ENCODE measurements at regions not wholly inside any gene's neighbourhood (a gene's known extent, or its start where the extent isn't known, plus 50 kb on each side); places are given as distances from the start of the nearest gene placed in this dataset.

GRCh38 chr2:106704798-106705197 lies 181.2 kb downstream of the ST6GAL2 start:
- no peaks in the 10 kb centered on the region for H4K20me1 ChIP-seq (ENCODE audit: insufficient read depth)
- no peak overlapping the region for H3K4me2 ChIP-seq
- TF ChIP-seq, protein P1, sequence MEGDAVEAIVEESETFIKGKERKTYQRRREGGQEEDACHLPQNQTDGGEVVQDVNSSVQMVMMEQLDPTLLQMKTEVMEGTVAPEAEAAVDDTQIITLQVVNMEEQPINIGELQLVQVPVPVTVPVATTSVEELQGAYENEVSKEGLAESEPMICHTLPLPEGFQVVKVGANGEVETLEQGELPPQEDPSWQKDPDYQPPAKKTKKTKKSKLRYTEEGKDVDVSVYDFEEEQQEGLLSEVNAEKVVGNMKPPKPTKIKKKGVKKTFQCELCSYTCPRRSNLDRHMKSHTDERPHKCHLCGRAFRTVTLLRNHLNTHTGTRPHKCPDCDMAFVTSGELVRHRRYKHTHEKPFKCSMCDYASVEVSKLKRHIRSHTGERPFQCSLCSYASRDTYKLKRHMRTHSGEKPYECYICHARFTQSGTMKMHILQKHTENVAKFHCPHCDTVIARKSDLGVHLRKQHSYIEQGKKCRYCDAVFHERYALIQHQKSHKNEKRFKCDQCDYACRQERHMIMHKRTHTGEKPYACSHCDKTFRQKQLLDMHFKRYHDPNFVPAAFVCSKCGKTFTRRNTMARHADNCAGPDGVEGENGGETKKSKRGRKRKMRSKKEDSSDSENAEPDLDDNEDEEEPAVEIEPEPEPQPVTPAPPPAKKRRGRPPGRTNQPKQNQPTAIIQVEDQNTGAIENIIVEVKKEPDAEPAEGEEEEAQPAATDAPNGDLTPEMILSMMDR (conservative IDR thresholded peaks at IDR 0.05; ENCODE audit: low read depth, low read length): no peak
- no peak overlapping the region for H3K9ac ChIP-seq
- no peaks in the 10 kb centered on the region for H3K27me3 ChIP-seq (ENCODE audit: insufficient read depth, low read depth)
- no peak overlapping the region for H3K27ac ChIP-seq
- no peak overlapping the region for H3K4me3 ChIP-seq (IDR thresholded peaks at IDR 0.05; ENCODE audit: insufficient read depth, low read depth, low read length)
- no peaks in the 10 kb centered on the region for H3K36me3 ChIP-seq (ENCODE audit: insufficient read depth)
- no peak overlapping the region for H2AFZ ChIP-seq (ENCODE audit: low read depth)
- no peaks in the 10 kb centered on the region for H3K4me1 ChIP-seq (ENCODE audit: low read depth, poor library complexity, severe bottlenecking)
- H3K79me2 ChIP-seq (ENCODE audit: insufficient read depth, low read depth): no peaks in the 10 kb centered on the region

- TF ChIP-seq, protein P1 (conservative IDR thresholded peaks at IDR 0.05; ENCODE audit: low read depth, low read length): no peak
- no peaks in the 10 kb centered on the region for H3K4me1 ChIP-seq (ENCODE audit: low read depth, poor library complexity, severe bottlenecking)
These were observed 180.1 kb downstream of the ST6GAL2 start for GRCh38 chr2:106705877-106706276.

DNA sequence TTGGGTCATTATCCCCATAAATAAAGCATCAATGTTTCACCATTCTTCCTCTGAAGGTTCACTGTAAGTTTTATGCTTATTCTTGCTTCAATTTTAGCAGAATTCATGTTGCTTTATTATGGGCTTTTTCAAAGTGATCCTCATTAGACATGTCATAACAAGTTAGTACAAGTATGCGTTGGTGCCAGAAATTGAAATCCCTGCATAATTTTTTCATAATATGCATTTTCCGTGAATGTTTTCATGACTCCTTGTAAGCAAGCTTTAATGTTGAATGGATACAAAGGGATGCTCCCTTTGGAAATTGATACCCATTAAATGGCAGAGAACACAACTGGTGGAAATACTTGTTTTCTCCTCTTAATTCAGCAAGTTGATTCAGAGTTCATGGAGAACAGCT lies 179.7 kb downstream of the ST6GAL2 start:
- no peak overlapping the region for H3K9ac ChIP-seq
- H3K79me2 ChIP-seq (ENCODE audit: insufficient read depth, low read depth): no peaks in the 10 kb centered on the region
- no peaks in the 10 kb centered on the region for H3K36me3 ChIP-seq (ENCODE audit: insufficient read depth)
- no peaks in the 10 kb centered on the region for H3K4me1 ChIP-seq (ENCODE audit: low read depth, poor library complexity, severe bottlenecking)
- no peak overlapping the region for H2AFZ ChIP-seq (ENCODE audit: low read depth)
- H3K4me2 ChIP-seq: no peak overlapping the region
- no peak overlapping the region for H3K4me3 ChIP-seq (IDR thresholded peaks at IDR 0.05; ENCODE audit: insufficient read depth, low read depth, low read length)
- no peaks in the 10 kb centered on the region for H3K27me3 ChIP-seq (ENCODE audit: insufficient read depth, low read depth)
- H3K27ac ChIP-seq: no peak overlapping the region
- H4K20me1 ChIP-seq (ENCODE audit: insufficient read depth): no peaks in the 10 kb centered on the region
- TF ChIP-seq, protein P1 (conservative IDR thresholded peaks at IDR 0.05; ENCODE audit: low read depth, low read length): no peak

More at GRCh38 chr2:106705877-106706276, 180.1 kb downstream of the ST6GAL2 start:
- Histone ChIP-seq H3K27ac (no peak overlapping the region), H3K36me3 (ENCODE audit: insufficient read depth) (no peaks in the 10 kb centered on the region), H4K20me1 (ENCODE audit: insufficient read depth) (no peaks in the 10 kb centered on the region), H3K4me2 (no peak overlapping the region), H3K79me2 (ENCODE audit: insufficient read depth, low read depth) (no peaks in the 10 kb centered on the region), H3K4me3 (IDR thresholded peaks at IDR 0.05; ENCODE audit: insufficient read depth, low read depth, low read length) (no peak overlapping the region), H3K9ac (no peak overlapping the region), H3K27me3 (ENCODE audit: insufficient read depth, low read depth) (no peaks in the 10 kb centered on the region), H2AFZ (ENCODE audit: low read depth) (no peak overlapping the region)

- Histone ChIP-seq H2AFZ (ENCODE audit: low read depth) (no peak overlapping the region), H3K27ac (no peak overlapping the region), H3K4me1 (ENCODE audit: low read depth, poor library complexity, severe bottlenecking) (no peaks in the 10 kb centered on the region), H3K27me3 (ENCODE audit: insufficient read depth, low read depth) (no peaks in the 10 kb centered on the region), H3K4me2 (no peak overlapping the region), H3K4me3 (IDR thresholded peaks at IDR 0.05; ENCODE audit: insufficient read depth, low read depth, low read length) (no peak overlapping the region), H3K9ac (no peak overlapping the region), H3K36me3 (ENCODE audit: insufficient read depth) (no peaks in the 10 kb centered on the region), H3K79me2 (ENCODE audit: insufficient read depth, low read depth) (no peaks in the 10 kb centered on the region), H4K20me1 (ENCODE audit: insufficient read depth) (no peaks in the 10 kb centered on the region)
- TF ChIP-seq, protein P1 (conservative IDR thresholded peaks at IDR 0.05; ENCODE audit: low read depth, low read length): no peak
These were observed 177.8 kb downstream of the ST6GAL2 start for GRCh38 chr2:106708209-106708608.

Data from KMS-11 (cell line).